GM23338 (cell line): ENCODE measurements at regions not wholly inside any gene's neighbourhood (a gene's known extent, or its start where the extent isn't known, plus 50 kb on each side); places are given as distances from the start of the nearest gene placed in this dataset.

Source experiments
- ATAC-seq: fragments of 200-7000 bp; cut with Tn5 transposase; 3 replicates; pipeline ENCODE4 v1.9.1; 2020
- DNase-seq: peaks from one replicate; pipeline ENCODE4 v3.0.0-alpha.2; 2015; ENCODE audit warnings: low spot score
- H2AFZ ChIP-seq: fragments of 200-600 bp; sonication (generic); 2 replicates; pipeline ENCODE4 v1.8.0; 2016; ENCODE audit warnings: antibody characterized with exemption, mild to moderate bottlenecking, moderate library complexity
- H3F3A ChIP-seq: fragments of 200-600 bp; sonication (generic); replicated peaks from 2 replicates; pipeline ENCODE4 v1.8.0; 2017; ENCODE audit warnings: antibody characterized with exemption, mixed run types, low read depth
- H3K27ac ChIP-seq: fragments of 200-600 bp; sonication (generic); 2 replicates; pipeline ENCODE4 v1.6.1; 2016; ENCODE audit warnings: low read depth
- H3K27me3 ChIP-seq: fragments of 200-600 bp; sonication (generic); 2 replicates; pipeline ENCODE4 v1.8.0; 2016; ENCODE audit warnings: mild to moderate bottlenecking, mixed run types, moderate library complexity; ENCODE audit not compliant: insufficient read depth
- H3K36me3 ChIP-seq: fragments of 200-600 bp; sonication (generic); 2 replicates; pipeline ENCODE4 v1.8.0; 2016; ENCODE audit warnings: mild to moderate bottlenecking; ENCODE audit not compliant: insufficient read depth
- H3K4me1 ChIP-seq: fragments of 200-600 bp; sonication (generic); 2 replicates; pipeline ENCODE4 v1.8.0; 2016; ENCODE audit warnings: mild to moderate bottlenecking, moderate library complexity; ENCODE audit not compliant: insufficient read depth
- H3K4me2 ChIP-seq: fragments of 200-600 bp; sonication (generic); 2 replicates; pipeline ENCODE4 v1.7.1; 2017; ENCODE audit warnings: mixed run types
- H3K4me3 ChIP-seq: fragments of 200-600 bp; sonication (generic); 2 replicates; pipeline ENCODE4 v1.6.1; 2016; ENCODE audit warnings: mixed run types
- H3K79me2 ChIP-seq: fragments of 200-600 bp; sonication (generic); replicated peaks from 2 replicates; pipeline ENCODE4 v1.8.0; 2017; ENCODE audit warnings: mild to moderate bottlenecking; ENCODE audit not compliant: insufficient read depth
- H3K9me2 ChIP-seq: fragments of 200-600 bp; sonication (generic); 2 replicates; pipeline ENCODE4 v1.8.0; 2017; ENCODE audit not compliant: insufficient read depth
- H4K20me1 ChIP-seq: fragments of 200-600 bp; sonication (generic); replicated peaks from 2 replicates; pipeline ENCODE4 v1.8.0; 2017; ENCODE audit warnings: mild to moderate bottlenecking; ENCODE audit not compliant: insufficient read depth
- H3K27ac Mint-ChIP-seq: 2 replicates; pipeline ENCODE4 v1.8.0; 2020; ENCODE audit warnings: inconsistent platforms, mild to moderate bottlenecking, moderate library complexity, mixed read lengths
- H3K27me3 Mint-ChIP-seq: 3 replicates; pipeline ENCODE4 v1.8.0; 2022; ENCODE audit warnings: low read depth, mild to moderate bottlenecking, moderate library complexity, mixed read lengths, inconsistent platforms; ENCODE audit not compliant: insufficient read depth, poor library complexity
- H3K36me3 Mint-ChIP-seq: 3 replicates; pipeline ENCODE4 v1.8.0; 2021; ENCODE audit warnings: low read depth, mild to moderate bottlenecking, inconsistent platforms, moderate library complexity, mixed read lengths
- H3K4me1 Mint-ChIP-seq: 3 replicates; pipeline ENCODE4 v1.8.0; 2020; ENCODE audit warnings: mild to moderate bottlenecking, inconsistent platforms, mixed read lengths
- H3K4me3 Mint-ChIP-seq: 3 replicates; pipeline ENCODE4 v1.8.0; 2021; ENCODE audit warnings: moderate library complexity, mild to moderate bottlenecking, inconsistent platforms, mixed read lengths
- H3K9me3 Mint-ChIP-seq: 3 replicates; pipeline ENCODE4 v1.8.0; 2020; ENCODE audit warnings: moderate library complexity, mild to moderate bottlenecking, inconsistent platforms, mixed read lengths
- CREB1 ChIP-seq: fragments of 250-450 bp; sonication (Bioruptor Pico); IDR thresholded peaks from 2 replicates; pipeline ENCODE4 v1.5.0; 2020; ENCODE audit warnings: low read depth, mild to moderate bottlenecking, moderate library complexity
- EZH2 ChIP-seq: fragments of 200-600 bp; sonication (generic); IDR thresholded peaks from one replicate; pipeline ENCODE4 v1.8.0; 2017; ENCODE audit warnings: antibody characterized with exemption, mild to moderate bottlenecking, low read depth; ENCODE audit not compliant: unreplicated experiment
- EZH2phosphoT487 ChIP-seq: fragments of 200-600 bp; sonication (generic); IDR thresholded peaks from one replicate; pipeline ENCODE4 v1.8.1; 2018; ENCODE audit warnings: antibody characterized with exemption; ENCODE audit not compliant: unreplicated experiment
- JUNB ChIP-seq: IDR thresholded peaks from one replicate; pipeline ENCODE4 v1.6.1; 2016; ENCODE audit warnings: antibody characterized with exemption; ENCODE audit not compliant: unreplicated experiment
- NANOG ChIP-seq: IDR thresholded peaks from 2 replicates; pipeline ENCODE4 v1.6.1; 2016; ENCODE audit warnings: antibody characterized with exemption, borderline replicate concordance
- POLR2AphosphoS5 ChIP-seq: IDR thresholded peaks from 2 replicates; pipeline ENCODE4 v1.6.1; 2016; ENCODE audit warnings: antibody characterized with exemption, low read depth
- STAT1 ChIP-seq: IDR thresholded peaks from one replicate; pipeline ENCODE4 v1.6.1; 2016; ENCODE audit warnings: antibody characterized with exemption; ENCODE audit not compliant: unreplicated experiment
- ZNF114 ChIP-seq: fragments of 250-450 bp; sonication (Bioruptor Pico); IDR thresholded peaks from 2 replicates; pipeline ENCODE4 v1.5.0; 2020; ENCODE audit warnings: mild to moderate bottlenecking, moderate library complexity
- ZNF331 ChIP-seq: fragments of 250-450 bp; sonication (Bioruptor Pico); IDR thresholded peaks from 2 replicates; pipeline ENCODE4 v1.5.0; 2020; ENCODE audit warnings: low read depth, mild to moderate bottlenecking, moderate library complexity
- TF ChIP-seq, protein P1 (sequence below), 2 experiments: fragments of 200-600 bp in 1 of 2; sonication (generic) in 1 of 2; conservative IDR thresholded peaks; 2 replicates each; pipeline versions ENCODE4 v1.5.1 to v1.6.1; 2016 to 2017; ENCODE audit warnings: antibody characterized with exemption in 2 of 2, low read depth in 2 of 2, mild to moderate bottlenecking in 2 of 2, moderate library complexity in 1 of 2
- TF ChIP-seq, protein P2 (sequence below): IDR thresholded peaks from one replicate; pipeline ENCODE4 v1.6.1; 2018; ENCODE audit warnings: antibody characterized with exemption; ENCODE audit not compliant: unreplicated experiment

DNA sequence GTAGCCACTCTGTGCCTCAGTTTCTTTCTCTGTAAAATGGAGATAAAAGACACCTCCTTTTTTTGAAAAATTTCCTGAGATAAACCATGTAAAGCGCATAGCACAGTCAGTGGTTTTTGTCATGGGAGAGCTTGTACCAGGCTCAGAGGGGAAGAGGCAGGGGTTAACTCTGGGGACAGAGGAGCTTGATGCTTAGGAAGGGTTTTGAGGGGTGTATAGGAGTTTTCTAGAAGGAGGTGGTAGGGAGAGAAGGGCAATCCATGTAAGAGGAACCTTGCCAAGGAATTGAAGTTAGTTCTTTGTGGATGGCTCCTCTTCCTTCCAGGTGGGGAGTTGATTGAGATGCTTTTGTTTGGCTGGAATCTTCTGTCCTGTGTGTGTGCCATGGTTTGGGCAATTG lies 131.9 kb upstream of the GSE1 start (continued):
- TF ChIP-seq POLR2AphosphoS5 (no peak), CREB1 (CRISPR knock-in tag) (no peak), EZH2 (no peak), STAT1 (no peak), NANOG (no peak), EZH2phosphoT487 (no peak)

GRCh38 chr16:85481738-85482137 lies 131.4 kb upstream of the GSE1 start:
- no peak overlapping the region for H3K27ac ChIP-seq
- H3K27me3 ChIP-seq, result no peaks in the 10 kb centered on the region
- no peaks in the 10 kb centered on the region for H3K36me3 ChIP-seq
- no peak overlapping the region for H2AFZ ChIP-seq
- Mint-ChIP-seq H3K27ac (no peak overlapping the region), H3K4me1 (peaks cover 12% of the 10 kb centered on the region; the same call in 2 of the 3 replicates), H3K36me3 (no peaks in the 10 kb centered on the region), H3K4me3 (no peak overlapping the region), H3K27me3 (peaks cover 8% of the 10 kb centered on the region), H3K9me3 (no peaks in the 10 kb centered on the region)
- no peaks in the 10 kb centered on the region for H3K4me1 ChIP-seq
- H3K79me2 ChIP-seq, result no peaks in the 10 kb centered on the region
- no peak for ATAC-seq
- no peak for DNase-seq
- no peak overlapping the region for H3K4me2 ChIP-seq
- H4K20me1 ChIP-seq, result no peaks in the 10 kb centered on the region; the same call in 1 of the 2 replicates
- no peaks in the 10 kb centered on the region for H3F3A ChIP-seq
- H3K9me2 ChIP-seq, result no peaks in the 10 kb centered on the region
- no peak overlapping the region for H3K4me3 ChIP-seq
- TF ChIP-seq, protein P1, sequence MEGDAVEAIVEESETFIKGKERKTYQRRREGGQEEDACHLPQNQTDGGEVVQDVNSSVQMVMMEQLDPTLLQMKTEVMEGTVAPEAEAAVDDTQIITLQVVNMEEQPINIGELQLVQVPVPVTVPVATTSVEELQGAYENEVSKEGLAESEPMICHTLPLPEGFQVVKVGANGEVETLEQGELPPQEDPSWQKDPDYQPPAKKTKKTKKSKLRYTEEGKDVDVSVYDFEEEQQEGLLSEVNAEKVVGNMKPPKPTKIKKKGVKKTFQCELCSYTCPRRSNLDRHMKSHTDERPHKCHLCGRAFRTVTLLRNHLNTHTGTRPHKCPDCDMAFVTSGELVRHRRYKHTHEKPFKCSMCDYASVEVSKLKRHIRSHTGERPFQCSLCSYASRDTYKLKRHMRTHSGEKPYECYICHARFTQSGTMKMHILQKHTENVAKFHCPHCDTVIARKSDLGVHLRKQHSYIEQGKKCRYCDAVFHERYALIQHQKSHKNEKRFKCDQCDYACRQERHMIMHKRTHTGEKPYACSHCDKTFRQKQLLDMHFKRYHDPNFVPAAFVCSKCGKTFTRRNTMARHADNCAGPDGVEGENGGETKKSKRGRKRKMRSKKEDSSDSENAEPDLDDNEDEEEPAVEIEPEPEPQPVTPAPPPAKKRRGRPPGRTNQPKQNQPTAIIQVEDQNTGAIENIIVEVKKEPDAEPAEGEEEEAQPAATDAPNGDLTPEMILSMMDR (conservative IDR thresholded peaks at IDR 0.05; ENCODE audit: low read depth in 2 of 2), result no peak
- TF ChIP-seq JUNB (no peak), ZNF331 (CRISPR knock-in tag) (no peak), ZNF114 (no peak), POLR2AphosphoS5 (no peak), EZH2 (no peak)
- TF ChIP-seq, protein P2, sequence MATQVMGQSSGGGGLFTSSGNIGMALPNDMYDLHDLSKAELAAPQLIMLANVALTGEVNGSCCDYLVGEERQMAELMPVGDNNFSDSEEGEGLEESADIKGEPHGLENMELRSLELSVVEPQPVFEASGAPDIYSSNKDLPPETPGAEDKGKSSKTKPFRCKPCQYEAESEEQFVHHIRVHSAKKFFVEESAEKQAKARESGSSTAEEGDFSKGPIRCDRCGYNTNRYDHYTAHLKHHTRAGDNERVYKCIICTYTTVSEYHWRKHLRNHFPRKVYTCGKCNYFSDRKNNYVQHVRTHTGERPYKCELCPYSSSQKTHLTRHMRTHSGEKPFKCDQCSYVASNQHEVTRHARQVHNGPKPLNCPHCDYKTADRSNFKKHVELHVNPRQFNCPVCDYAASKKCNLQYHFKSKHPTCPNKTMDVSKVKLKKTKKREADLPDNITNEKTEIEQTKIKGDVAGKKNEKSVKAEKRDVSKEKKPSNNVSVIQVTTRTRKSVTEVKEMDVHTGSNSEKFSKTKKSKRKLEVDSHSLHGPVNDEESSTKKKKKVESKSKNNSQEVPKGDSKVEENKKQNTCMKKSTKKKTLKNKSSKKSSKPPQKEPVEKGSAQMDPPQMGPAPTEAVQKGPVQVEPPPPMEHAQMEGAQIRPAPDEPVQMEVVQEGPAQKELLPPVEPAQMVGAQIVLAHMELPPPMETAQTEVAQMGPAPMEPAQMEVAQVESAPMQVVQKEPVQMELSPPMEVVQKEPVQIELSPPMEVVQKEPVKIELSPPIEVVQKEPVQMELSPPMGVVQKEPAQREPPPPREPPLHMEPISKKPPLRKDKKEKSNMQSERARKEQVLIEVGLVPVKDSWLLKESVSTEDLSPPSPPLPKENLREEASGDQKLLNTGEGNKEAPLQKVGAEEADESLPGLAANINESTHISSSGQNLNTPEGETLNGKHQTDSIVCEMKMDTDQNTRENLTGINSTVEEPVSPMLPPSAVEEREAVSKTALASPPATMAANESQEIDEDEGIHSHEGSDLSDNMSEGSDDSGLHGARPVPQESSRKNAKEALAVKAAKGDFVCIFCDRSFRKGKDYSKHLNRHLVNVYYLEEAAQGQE, result no peak
